ENCODE measurements at regions not wholly inside any gene's neighbourhood (a gene's known extent, or its start where the extent isn't known, plus 50 kb on each side); places are given as distances from the start of the nearest gene placed in this dataset.

- Histone ChIP-seq H3K4me3 (no peak overlapping the region), H3K27me3 (no peaks in the 10 kb centered on the region), H3K4me2 (peak overlapping the region; percentile 55), H3K4me1 (ENCODE audit: insufficient read depth) (peaks cover 26% of the 10 kb centered on the region), H2AFZ (peak overlapping the region; percentile 23), H3K9me3 (ENCODE audit: low read depth) (no peaks in the 10 kb centered on the region), H3K36me3 (replicated peaks; ENCODE audit: insufficient read depth, low read depth) (no peaks in the 10 kb centered on the region), H3K79me2 (no peaks in the 10 kb centered on the region), H3K27ac (peak overlapping the region; percentile 90), H3K9me2 (replicated peaks; ENCODE audit: insufficient read depth) (no peaks in the 10 kb centered on the region), H4K20me1 (ENCODE audit: insufficient read depth, poor library complexity, severe bottlenecking) (no peaks in the 10 kb centered on the region)
- peak; percentile 86 for DNase-seq (ENCODE audit: low spot score)
- TF ChIP-seq EZH2phosphoT487 (IDR thresholded peaks at IDR 0.05; ENCODE audit: low read depth, severe bottlenecking, unreplicated experiment) (no peak), EZH2 (IDR thresholded peaks at IDR 0.05; ENCODE audit: borderline replicate concordance) (no peak), CTCF (IDR thresholded peaks at IDR 0.05; ENCODE audit: poor library complexity) (no peak)
- WGBS (ENCODE audit: low lambda C conversion rate, missing lambda C conversion rate) = 34% methylated on average over 11 of the region's 11 CpGs
Measured at GRCh38 chr14:61103541-61104339, 122.7 kb downstream of the SLC38A6 start.

GRCh38 chr14:61102549-61103466 lies 121.8 kb downstream of the SLC38A6 start:
- Histone ChIP-seq H2AFZ (peak overlapping the region; percentile 70), H3K27me3 (no peaks in the 10 kb centered on the region), H3K79me2 (no peaks in the 10 kb centered on the region), H3K27ac (peak overlapping the region; percentile 90), H4K20me1 (ENCODE audit: insufficient read depth, poor library complexity, severe bottlenecking) (no peaks in the 10 kb centered on the region), H3K4me1 (ENCODE audit: insufficient read depth) (peaks cover 26% of the 10 kb centered on the region), H3K4me3 (no peak overlapping the region), H3K4me2 (peak overlapping the region; percentile 47), H3K36me3 (replicated peaks; ENCODE audit: insufficient read depth, low read depth) (no peaks in the 10 kb centered on the region), H3K9me3 (ENCODE audit: low read depth) (no peaks in the 10 kb centered on the region), H3K9me2 (replicated peaks; ENCODE audit: insufficient read depth) (no peaks in the 10 kb centered on the region)
- DNase-seq (ENCODE audit: low spot score) = no peak
- TF ChIP-seq EZH2 (IDR thresholded peaks at IDR 0.05; ENCODE audit: borderline replicate concordance) = no peak
- WGBS (ENCODE audit: low lambda C conversion rate, missing lambda C conversion rate) = 72% methylated on average over 10 of the region's 10 CpGs

Measured in hepatocyte (in vitro differentiated cells).